MM.1S (cell line): ENCODE measurements at regions not wholly inside any gene's neighbourhood (a gene's known extent, or its start where the extent isn't known, plus 50 kb on each side); places are given as distances from the start of the nearest gene placed in this dataset.

Experiments
- EZH2 ChIP-seq: fragments of 300-600 bp; sonication (generic); optimal IDR thresholded peaks from 2 replicates; pipeline ENCODE3; 2017; ENCODE audit warnings: low read depth, mild to moderate bottlenecking, antibody characterized with exemption, low read length, mixed read lengths
- EZH2phosphoT487 ChIP-seq: fragments of 300-600 bp; sonication (generic); IDR thresholded peaks from 2 replicates; pipeline ENCODE4 v1.6.1; 2018; ENCODE audit warnings: antibody characterized with exemption, low read length
- TF ChIP-seq, protein P1 (sequence below): fragments of 300-600 bp; sonication (generic); IDR thresholded peaks from 2 replicates; pipeline ENCODE4 v1.5.1; 2016; ENCODE audit warnings: antibody characterized with exemption, low read length, mixed read lengths

DNA sequence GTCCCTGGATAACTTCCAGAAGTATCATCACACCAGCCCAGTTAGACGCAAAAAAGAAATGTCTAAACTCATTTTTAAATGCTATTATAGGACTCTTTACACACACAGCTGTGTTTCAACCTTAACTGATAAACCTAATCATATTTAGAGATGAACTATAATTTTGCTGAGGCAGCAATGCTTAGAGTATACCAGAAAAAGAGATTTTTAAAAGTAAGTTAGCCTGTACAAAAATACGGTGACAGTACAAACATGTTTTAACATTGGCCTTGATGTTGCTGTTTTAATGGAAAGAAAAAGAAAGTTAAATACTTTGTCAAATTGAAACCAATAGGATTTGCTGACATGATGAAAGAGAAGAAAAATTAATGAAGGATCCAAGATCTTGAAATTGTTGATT is 1341.2 kb upstream of the CDH6 start:
- TF ChIP-seq, protein P1, sequence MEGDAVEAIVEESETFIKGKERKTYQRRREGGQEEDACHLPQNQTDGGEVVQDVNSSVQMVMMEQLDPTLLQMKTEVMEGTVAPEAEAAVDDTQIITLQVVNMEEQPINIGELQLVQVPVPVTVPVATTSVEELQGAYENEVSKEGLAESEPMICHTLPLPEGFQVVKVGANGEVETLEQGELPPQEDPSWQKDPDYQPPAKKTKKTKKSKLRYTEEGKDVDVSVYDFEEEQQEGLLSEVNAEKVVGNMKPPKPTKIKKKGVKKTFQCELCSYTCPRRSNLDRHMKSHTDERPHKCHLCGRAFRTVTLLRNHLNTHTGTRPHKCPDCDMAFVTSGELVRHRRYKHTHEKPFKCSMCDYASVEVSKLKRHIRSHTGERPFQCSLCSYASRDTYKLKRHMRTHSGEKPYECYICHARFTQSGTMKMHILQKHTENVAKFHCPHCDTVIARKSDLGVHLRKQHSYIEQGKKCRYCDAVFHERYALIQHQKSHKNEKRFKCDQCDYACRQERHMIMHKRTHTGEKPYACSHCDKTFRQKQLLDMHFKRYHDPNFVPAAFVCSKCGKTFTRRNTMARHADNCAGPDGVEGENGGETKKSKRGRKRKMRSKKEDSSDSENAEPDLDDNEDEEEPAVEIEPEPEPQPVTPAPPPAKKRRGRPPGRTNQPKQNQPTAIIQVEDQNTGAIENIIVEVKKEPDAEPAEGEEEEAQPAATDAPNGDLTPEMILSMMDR = no peak
- TF ChIP-seq EZH2phosphoT487 (no peak), EZH2 (no peak)
